ENCODE measurements at regions not wholly inside any gene's neighbourhood (a gene's known extent, or its start where the extent isn't known, plus 50 kb on each side); places are given as distances from the start of the nearest gene placed in this dataset.

GRCh38 chr13:100837631-100838030 is 163.0 kb upstream of the TMTC4 start:
- TF ChIP-seq, protein P1, sequence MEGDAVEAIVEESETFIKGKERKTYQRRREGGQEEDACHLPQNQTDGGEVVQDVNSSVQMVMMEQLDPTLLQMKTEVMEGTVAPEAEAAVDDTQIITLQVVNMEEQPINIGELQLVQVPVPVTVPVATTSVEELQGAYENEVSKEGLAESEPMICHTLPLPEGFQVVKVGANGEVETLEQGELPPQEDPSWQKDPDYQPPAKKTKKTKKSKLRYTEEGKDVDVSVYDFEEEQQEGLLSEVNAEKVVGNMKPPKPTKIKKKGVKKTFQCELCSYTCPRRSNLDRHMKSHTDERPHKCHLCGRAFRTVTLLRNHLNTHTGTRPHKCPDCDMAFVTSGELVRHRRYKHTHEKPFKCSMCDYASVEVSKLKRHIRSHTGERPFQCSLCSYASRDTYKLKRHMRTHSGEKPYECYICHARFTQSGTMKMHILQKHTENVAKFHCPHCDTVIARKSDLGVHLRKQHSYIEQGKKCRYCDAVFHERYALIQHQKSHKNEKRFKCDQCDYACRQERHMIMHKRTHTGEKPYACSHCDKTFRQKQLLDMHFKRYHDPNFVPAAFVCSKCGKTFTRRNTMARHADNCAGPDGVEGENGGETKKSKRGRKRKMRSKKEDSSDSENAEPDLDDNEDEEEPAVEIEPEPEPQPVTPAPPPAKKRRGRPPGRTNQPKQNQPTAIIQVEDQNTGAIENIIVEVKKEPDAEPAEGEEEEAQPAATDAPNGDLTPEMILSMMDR (IDR thresholded peaks at IDR 0.05; ENCODE audit: low read depth, low read length, missing input control): no peak
- TF ChIP-seq FOXA1 (IDR thresholded peaks at IDR 0.05) (no peak), REST (IDR thresholded peaks at IDR 0.05) (no peak), TAF1 (conservative IDR thresholded peaks at IDR 0.05) (no peak), RXRA (IDR thresholded peaks at IDR 0.05) (no peak), EGR1 (IDR thresholded peaks at IDR 0.05; ENCODE audit: low read depth in 2 of 2) (no peak), SP1 (IDR thresholded peaks at IDR 0.05) (no peak), GABPA (IDR thresholded peaks at IDR 0.05 in 1 of 2, conservative IDR thresholded peaks at IDR 0.05 in 1 of 2) (no peak), RAD21 (IDR thresholded peaks at IDR 0.05) (no peak), YY1 (IDR thresholded peaks at IDR 0.05) (no peak)
- TF ChIP-seq, protein P2, sequence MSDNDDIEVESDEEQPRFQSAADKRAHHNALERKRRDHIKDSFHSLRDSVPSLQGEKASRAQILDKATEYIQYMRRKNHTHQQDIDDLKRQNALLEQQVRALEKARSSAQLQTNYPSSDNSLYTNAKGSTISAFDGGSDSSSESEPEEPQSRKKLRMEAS (IDR thresholded peaks at IDR 0.05): no peak
- TF ChIP-seq, protein P3, sequence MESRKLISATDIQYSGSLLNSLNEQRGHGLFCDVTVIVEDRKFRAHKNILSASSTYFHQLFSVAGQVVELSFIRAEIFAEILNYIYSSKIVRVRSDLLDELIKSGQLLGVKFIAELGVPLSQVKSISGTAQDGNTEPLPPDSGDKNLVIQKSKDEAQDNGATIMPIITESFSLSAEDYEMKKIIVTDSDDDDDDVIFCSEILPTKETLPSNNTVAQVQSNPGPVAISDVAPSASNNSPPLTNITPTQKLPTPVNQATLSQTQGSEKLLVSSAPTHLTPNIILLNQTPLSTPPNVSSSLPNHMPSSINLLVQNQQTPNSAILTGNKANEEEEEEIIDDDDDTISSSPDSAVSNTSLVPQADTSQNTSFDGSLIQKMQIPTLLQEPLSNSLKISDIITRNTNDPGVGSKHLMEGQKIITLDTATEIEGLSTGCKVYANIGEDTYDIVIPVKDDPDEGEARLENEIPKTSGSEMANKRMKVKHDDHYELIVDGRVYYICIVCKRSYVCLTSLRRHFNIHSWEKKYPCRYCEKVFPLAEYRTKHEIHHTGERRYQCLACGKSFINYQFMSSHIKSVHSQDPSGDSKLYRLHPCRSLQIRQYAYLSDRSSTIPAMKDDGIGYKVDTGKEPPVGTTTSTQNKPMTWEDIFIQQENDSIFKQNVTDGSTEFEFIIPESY (IDR thresholded peaks at IDR 0.05): no peak
- TF ChIP-seq, protein P4, sequence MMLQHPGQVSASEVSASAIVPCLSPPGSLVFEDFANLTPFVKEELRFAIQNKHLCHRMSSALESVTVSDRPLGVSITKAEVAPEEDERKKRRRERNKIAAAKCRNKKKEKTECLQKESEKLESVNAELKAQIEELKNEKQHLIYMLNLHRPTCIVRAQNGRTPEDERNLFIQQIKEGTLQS (IDR thresholded peaks at IDR 0.05): no peak

All from liver (tissue), 3 donors.